ENCODE measurements at regions not wholly inside any gene's neighbourhood (a gene's known extent, or its start where the extent isn't known, plus 50 kb on each side); places are given as distances from the start of the nearest gene placed in this dataset.

GRCh38 chr3:164208821-164209220 is 869.5 kb downstream of the SI start:
- H2BK20ac ChIP-seq (ENCODE audit: low read depth, low read length, poor library complexity, severe bottlenecking) = no peak overlapping the region
- H3K79me2 ChIP-seq (ENCODE audit: insufficient read depth, low read length) = no peaks in the 10 kb centered on the region
- no peak overlapping the region for H2AFZ ChIP-seq (ENCODE audit: low read length)
- no peak overlapping the region for H4K91ac ChIP-seq (ENCODE audit: insufficient read length, low read depth, low read length)
- no peak overlapping the region for H2BK5ac ChIP-seq (ENCODE audit: insufficient read length, low read length)
- no peak overlapping the region for H3K23ac ChIP-seq (ENCODE audit: insufficient read length, low read depth, low read length)
- TF ChIP-seq, protein P1, sequence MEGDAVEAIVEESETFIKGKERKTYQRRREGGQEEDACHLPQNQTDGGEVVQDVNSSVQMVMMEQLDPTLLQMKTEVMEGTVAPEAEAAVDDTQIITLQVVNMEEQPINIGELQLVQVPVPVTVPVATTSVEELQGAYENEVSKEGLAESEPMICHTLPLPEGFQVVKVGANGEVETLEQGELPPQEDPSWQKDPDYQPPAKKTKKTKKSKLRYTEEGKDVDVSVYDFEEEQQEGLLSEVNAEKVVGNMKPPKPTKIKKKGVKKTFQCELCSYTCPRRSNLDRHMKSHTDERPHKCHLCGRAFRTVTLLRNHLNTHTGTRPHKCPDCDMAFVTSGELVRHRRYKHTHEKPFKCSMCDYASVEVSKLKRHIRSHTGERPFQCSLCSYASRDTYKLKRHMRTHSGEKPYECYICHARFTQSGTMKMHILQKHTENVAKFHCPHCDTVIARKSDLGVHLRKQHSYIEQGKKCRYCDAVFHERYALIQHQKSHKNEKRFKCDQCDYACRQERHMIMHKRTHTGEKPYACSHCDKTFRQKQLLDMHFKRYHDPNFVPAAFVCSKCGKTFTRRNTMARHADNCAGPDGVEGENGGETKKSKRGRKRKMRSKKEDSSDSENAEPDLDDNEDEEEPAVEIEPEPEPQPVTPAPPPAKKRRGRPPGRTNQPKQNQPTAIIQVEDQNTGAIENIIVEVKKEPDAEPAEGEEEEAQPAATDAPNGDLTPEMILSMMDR (conservative IDR thresholded peaks at IDR 0.05) = no peak
- H3K4me1 ChIP-seq (ENCODE audit: insufficient read depth, low read length) = no peaks in the 10 kb centered on the region
- no CpG with 5 or more reads among the region's 2 CpGs for WGBS (ENCODE audit: extremely low coverage, insufficient read length, low lambda C conversion rate)
- H3K14ac ChIP-seq (ENCODE audit: insufficient read depth, low read length) = no peak overlapping the region
- no peak overlapping the region for H3K27ac ChIP-seq (ENCODE audit: insufficient read length, low read depth, low read length)
- DNase-seq = no peak
- no peak overlapping the region for H2BK15ac ChIP-seq (ENCODE audit: low read depth, low read length)
- no peak overlapping the region for H3K18ac ChIP-seq (ENCODE audit: insufficient read length, low read depth, low read length)
- no peak overlapping the region for H2BK120ac ChIP-seq (ENCODE audit: low read depth, low read length, poor library complexity, severe bottlenecking)
- H3K4me2 ChIP-seq (ENCODE audit: insufficient read depth, insufficient read length, low read length) = no peak overlapping the region
- Mint-ChIP-seq H3K27ac (no peak overlapping the region; a peak in 1 of 7 replicates), H3K4me1 (peaks cover 8% of the 10 kb centered on the region in 2 experiments), H3K27me3 (ENCODE audit: low read depth) (no peaks in the 10 kb centered on the region), H3K36me3 (ENCODE audit: insufficient read depth in 1 of 3, low read depth in 3 of 3) (no peaks in the 10 kb centered on the region), H3K4me3 (no peak overlapping the region), H3K9me3 (peaks cover 5 to 6% of the 10 kb centered on the region in 2 experiments; a peak in 3 of 5 replicates)
- no peak overlapping the region for H2AK5ac ChIP-seq (ENCODE audit: insufficient read length, low read length)
- no peaks in the 10 kb centered on the region for H4K20me1 ChIP-seq (ENCODE audit: control insufficient read depth, insufficient read depth, insufficient read length)
- H3K79me1 ChIP-seq (ENCODE audit: insufficient read depth, low read depth, low read length, poor library complexity, severe bottlenecking) = no peaks in the 10 kb centered on the region
- H2BK12ac ChIP-seq (ENCODE audit: insufficient read length, low read depth, low read length) = no peak overlapping the region
- no peak overlapping the region for H3T11ph ChIP-seq (ENCODE audit: low read length)
- no peaks in the 10 kb centered on the region for H3K27me3 ChIP-seq (ENCODE audit: insufficient read depth, low read length)
- H3K9me3 ChIP-seq (ENCODE audit: control insufficient read depth, low read depth, low read length) = no peaks in the 10 kb centered on the region
- H3K56ac ChIP-seq (ENCODE audit: insufficient read length, low read depth, low read length) = no peak overlapping the region
- H3K9ac ChIP-seq (ENCODE audit: extremely low read depth, insufficient read length, low read length) = no peak overlapping the region
- H3K4ac ChIP-seq (ENCODE audit: low read depth, low read length) = no peak overlapping the region
- no peak overlapping the region for H4K5ac ChIP-seq (ENCODE audit: insufficient read length, low read depth, low read length)
- H4K8ac ChIP-seq (replicated peaks; ENCODE audit: insufficient read length, low read depth, low read length) = no peak overlapping the region
- H3K23me2 ChIP-seq (ENCODE audit: insufficient read length, low read depth, low read length, poor library complexity, severe bottlenecking) = no peaks in the 10 kb centered on the region
